ENCODE measurements at regions not wholly inside any gene's neighbourhood (a gene's known extent, or its start where the extent isn't known, plus 50 kb on each side); places are given as distances from the start of the nearest gene placed in this dataset.

DNA sequence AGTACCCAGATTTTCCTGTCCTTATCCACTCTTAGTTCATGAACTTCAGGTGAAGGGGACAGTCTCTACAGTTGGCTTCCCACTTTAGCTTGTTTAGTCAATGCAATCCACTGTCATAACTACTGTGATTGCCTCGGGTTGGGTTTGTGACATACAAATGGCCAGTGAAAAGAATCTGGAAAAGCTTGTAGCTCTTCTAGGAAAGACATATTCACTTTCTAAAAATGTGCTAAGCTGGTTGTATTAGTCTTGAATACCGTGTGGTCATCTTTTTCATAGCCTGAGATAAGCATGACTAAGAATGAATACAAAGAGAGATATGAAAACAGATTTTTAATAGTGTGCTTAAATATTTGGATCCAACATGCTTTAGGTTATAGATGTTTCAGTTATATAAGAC is 1443.5 kb upstream of the IGFBP7 start:
- no peaks in the 10 kb centered on the region for H3K36me3 ChIP-seq (ENCODE audit: control insufficient read depth, insufficient read depth, low read length)
- H3K27me3 ChIP-seq (ENCODE audit: control insufficient read depth, insufficient read depth, low read length), result no peaks in the 10 kb centered on the region
- H3K9me3 ChIP-seq (ENCODE audit: control insufficient read depth in 2 of 2, low read length in 2 of 2), result peaks cover 0 to 3% of the 10 kb centered on the region in 2 experiments
- no peaks in the 10 kb centered on the region for H3K27me3 Mint-ChIP-seq
- ATAC-seq (ENCODE audit: low read depth in 2 of 2), result no peak
- no peaks in the 10 kb centered on the region for H3K4me1 ChIP-seq (ENCODE audit: control insufficient read depth, insufficient read depth, low read length, poor library complexity, severe bottlenecking)
- H3K36me3 Mint-ChIP-seq, result no peaks in the 10 kb centered on the region
- H3K4me3 Mint-ChIP-seq, result no peak overlapping the region
- H3K27ac ChIP-seq (ENCODE audit: insufficient read depth, low read length, poor library complexity, severe bottlenecking), result no peak overlapping the region
- H3K4me3 ChIP-seq (ENCODE audit: low read depth, low read length), result no peak overlapping the region
- no peak overlapping the region for H3K27ac Mint-ChIP-seq
- DNase-seq, result no peak
- H3K9me3 Mint-ChIP-seq, result peaks cover 1 to 26% (median 4%) of the 10 kb centered on the region in 7 donors
- no peaks in the 10 kb centered on the region for H3K4me1 Mint-ChIP-seq

DNA sequence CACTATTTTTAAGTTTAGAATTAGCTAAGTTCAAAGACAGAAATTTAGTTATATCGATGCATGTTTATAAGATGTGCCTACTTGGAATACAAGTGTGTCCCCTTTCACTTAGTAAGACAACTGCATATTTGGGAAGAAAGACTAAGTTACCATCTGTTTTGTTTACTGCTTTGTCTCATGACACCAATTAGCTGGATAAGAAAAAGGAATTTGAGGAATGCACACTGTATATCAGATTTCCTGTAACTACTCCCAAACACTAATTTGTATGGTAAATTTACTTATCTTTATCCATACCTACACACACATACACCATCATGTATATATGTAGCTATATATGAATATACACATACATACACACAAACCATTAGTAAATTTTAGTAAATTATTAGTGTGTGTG is 1442.8 kb upstream of the IGFBP7 start:
- no peaks in the 10 kb centered on the region for H3K27me3 Mint-ChIP-seq
- no peak overlapping the region for H3K27ac ChIP-seq (ENCODE audit: insufficient read depth, low read length, poor library complexity, severe bottlenecking)
- H3K27ac Mint-ChIP-seq, result no peak overlapping the region
- no peaks in the 10 kb centered on the region for H3K36me3 Mint-ChIP-seq
- DNase-seq, result no peak
- H3K4me1 ChIP-seq (ENCODE audit: control insufficient read depth, insufficient read depth, low read length, poor library complexity, severe bottlenecking), result no peaks in the 10 kb centered on the region
- H3K4me1 Mint-ChIP-seq, result no peaks in the 10 kb centered on the region
- no peak for ATAC-seq (ENCODE audit: low read depth in 2 of 2)
- H3K4me3 Mint-ChIP-seq, result no peak overlapping the region
- H3K27me3 ChIP-seq (ENCODE audit: control insufficient read depth, insufficient read depth, low read length), result no peaks in the 10 kb centered on the region
- no peaks in the 10 kb centered on the region for H3K36me3 ChIP-seq (ENCODE audit: control insufficient read depth, insufficient read depth, low read length)
- H3K4me3 ChIP-seq (ENCODE audit: low read depth, low read length), result no peak overlapping the region
- peaks cover 0 to 3% of the 10 kb centered on the region in 2 experiments for H3K9me3 ChIP-seq (ENCODE audit: control insufficient read depth in 2 of 2, low read length in 2 of 2)
- peaks cover 1 to 27% (median 4%) of the 10 kb centered on the region in 7 donors for H3K9me3 Mint-ChIP-seq

DNA sequence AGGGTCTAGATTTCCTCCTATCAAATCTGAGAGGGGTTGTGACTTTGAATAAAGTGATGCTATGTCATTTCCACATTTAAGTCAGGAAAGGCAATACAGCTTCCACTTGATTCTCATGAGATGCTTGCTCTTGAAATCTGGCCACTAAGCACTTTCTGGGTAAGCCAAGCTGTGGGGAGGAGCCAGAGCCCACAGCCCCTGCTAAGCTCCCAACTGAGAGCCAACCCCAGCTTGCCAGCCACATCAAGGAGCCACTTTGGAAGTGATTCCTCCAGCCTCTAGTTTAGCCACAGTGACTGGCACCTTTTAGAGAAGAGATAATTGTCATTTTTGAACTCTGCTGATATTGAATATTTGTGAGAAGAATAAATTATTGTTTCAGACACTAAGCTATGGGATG is 1441.5 kb upstream of the IGFBP7 start:
- Histone ChIP-seq H3K36me3 (ENCODE audit: control insufficient read depth, insufficient read depth, low read length) (no peaks in the 10 kb centered on the region), H3K4me3 (ENCODE audit: low read depth, low read length) (no peak overlapping the region), H3K27me3 (ENCODE audit: control insufficient read depth, insufficient read depth, low read length) (no peaks in the 10 kb centered on the region), H3K4me1 (ENCODE audit: control insufficient read depth, insufficient read depth, low read length, poor library complexity, severe bottlenecking) (no peaks in the 10 kb centered on the region), H3K9me3 (ENCODE audit: control insufficient read depth in 2 of 2, low read length in 2 of 2) (peaks cover 3% of the 10 kb centered on the region in 2 experiments), H3K27ac (ENCODE audit: insufficient read depth, low read length, poor library complexity, severe bottlenecking) (no peak overlapping the region)
- H3K4me1 Mint-ChIP-seq, result no peaks in the 10 kb centered on the region
- H3K9me3 Mint-ChIP-seq, result peaks cover 1 to 25% (median 4%) of the 10 kb centered on the region in 7 donors
- ATAC-seq (ENCODE audit: low read depth in 2 of 2) (no peak), DNase-seq (no peak)
- H3K36me3 Mint-ChIP-seq, result no peaks in the 10 kb centered on the region
- no peaks in the 10 kb centered on the region for H3K27me3 Mint-ChIP-seq
- H3K27ac Mint-ChIP-seq, result no peak overlapping the region
- no peak overlapping the region for H3K4me3 Mint-ChIP-seq

DNA sequence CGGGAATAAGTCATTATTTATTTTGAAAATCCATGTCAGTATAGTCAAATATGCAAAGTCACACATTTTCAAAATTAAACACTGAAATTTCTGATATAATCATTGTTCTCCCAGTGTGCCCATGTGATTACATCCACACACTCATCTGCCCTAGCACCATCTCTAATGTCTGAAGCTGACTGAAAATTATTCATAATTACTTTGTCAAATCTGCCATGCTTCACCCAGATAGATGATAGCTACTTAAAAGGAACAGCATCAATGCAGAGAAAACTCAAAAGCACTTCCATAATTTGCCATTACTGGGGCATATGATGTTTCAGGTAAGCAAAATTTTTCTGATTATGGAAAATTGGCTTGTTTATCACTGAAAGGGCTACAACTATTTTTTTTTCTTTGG is 1433.3 kb upstream of the IGFBP7 start:
- Mint-ChIP-seq H3K4me3 (no peak overlapping the region), H3K27me3 (no peaks in the 10 kb centered on the region), H3K36me3 (no peaks in the 10 kb centered on the region), H3K27ac (no peak overlapping the region), H3K4me1 (no peaks in the 10 kb centered on the region), H3K9me3 (peaks cover 0 to 6% (median 3%) of the 10 kb centered on the region in 7 donors)
- ATAC-seq (ENCODE audit: low read depth in 2 of 2) (no peak), DNase-seq (no peak)
- H3K4me1 ChIP-seq (ENCODE audit: control insufficient read depth, insufficient read depth, low read length, poor library complexity, severe bottlenecking), result no peaks in the 10 kb centered on the region
- H3K9me3 ChIP-seq (ENCODE audit: control insufficient read depth in 2 of 2, low read length in 2 of 2), result peaks cover 0 to 14% of the 10 kb centered on the region in 2 experiments
- no peaks in the 10 kb centered on the region for H3K36me3 ChIP-seq (ENCODE audit: control insufficient read depth, insufficient read depth, low read length)
- no peak overlapping the region for H3K4me3 ChIP-seq (ENCODE audit: low read depth, low read length)
- no peaks in the 10 kb centered on the region for H3K27me3 ChIP-seq (ENCODE audit: control insufficient read depth, insufficient read depth, low read length)
- H3K27ac ChIP-seq (ENCODE audit: insufficient read depth, low read length, poor library complexity, severe bottlenecking), result no peak overlapping the region

DNA sequence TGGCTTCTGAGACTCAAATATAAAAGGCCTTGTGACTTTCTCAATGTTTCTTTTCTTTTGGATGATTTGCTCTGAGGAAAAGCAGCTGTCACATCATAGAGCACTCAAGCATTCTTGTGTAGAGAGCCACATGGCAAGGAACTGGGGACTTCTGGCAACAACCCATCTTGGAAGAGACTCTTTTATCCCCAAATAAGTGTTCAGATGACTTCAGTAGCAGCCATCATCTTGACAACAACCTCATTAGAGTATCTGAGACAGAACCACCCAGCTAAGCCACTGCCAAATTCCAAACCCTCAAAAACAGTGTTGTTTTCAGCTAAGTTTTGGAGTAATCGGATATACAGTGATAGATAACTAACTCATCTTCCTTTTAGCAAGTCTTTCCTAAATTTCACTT is 1431.7 kb upstream of the IGFBP7 start:
- Histone ChIP-seq H3K9me3 (ENCODE audit: control insufficient read depth in 2 of 2, low read length in 2 of 2) (peaks cover 0 to 10% of the 10 kb centered on the region in 2 experiments), H3K27me3 (ENCODE audit: control insufficient read depth, insufficient read depth, low read length) (no peaks in the 10 kb centered on the region), H3K36me3 (ENCODE audit: control insufficient read depth, insufficient read depth, low read length) (no peaks in the 10 kb centered on the region), H3K27ac (ENCODE audit: insufficient read depth, low read length, poor library complexity, severe bottlenecking) (no peak overlapping the region), H3K4me3 (ENCODE audit: low read depth, low read length) (no peak overlapping the region), H3K4me1 (ENCODE audit: control insufficient read depth, insufficient read depth, low read length, poor library complexity, severe bottlenecking) (no peaks in the 10 kb centered on the region)
- Mint-ChIP-seq H3K27ac (no peak overlapping the region), H3K9me3 (peaks cover 0 to 6% (median 4%) of the 10 kb centered on the region in 7 donors), H3K27me3 (no peaks in the 10 kb centered on the region), H3K36me3 (no peaks in the 10 kb centered on the region), H3K4me1 (no peaks in the 10 kb centered on the region), H3K4me3 (no peak overlapping the region)
- DNase-seq (no peak), ATAC-seq (ENCODE audit: low read depth in 2 of 2) (no peak)

DNA sequence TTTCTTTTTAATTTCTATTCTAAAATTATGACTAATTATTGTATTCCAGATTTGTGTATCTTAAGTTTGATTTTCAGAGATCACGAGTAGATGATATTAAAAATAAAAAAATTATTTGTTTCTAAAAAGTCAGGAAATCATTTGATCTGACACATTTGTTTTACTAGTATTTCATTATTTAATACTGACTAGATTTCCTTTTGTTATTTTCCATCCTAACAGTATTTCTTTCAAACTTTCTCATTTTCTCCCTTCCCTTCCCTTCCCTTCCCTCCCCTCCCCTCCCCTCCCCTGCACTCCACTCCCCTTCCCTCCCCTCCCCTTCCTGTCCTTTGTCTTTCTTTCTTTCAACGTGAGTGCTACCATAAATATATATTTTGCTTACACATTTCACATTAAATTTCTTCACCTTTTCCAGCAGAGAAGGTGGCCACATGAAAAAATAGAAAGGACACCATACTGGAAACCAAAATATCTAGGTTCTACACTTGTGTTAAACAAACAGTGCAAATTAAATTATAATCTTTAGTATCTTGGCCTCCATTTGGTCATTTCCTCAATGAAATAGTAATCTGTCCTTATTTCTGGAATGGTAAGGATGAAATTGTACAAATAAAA is 1412.7 kb upstream of the IGFBP7 start:
- ATAC-seq (ENCODE audit: low read depth in 2 of 2) (no peak), DNase-seq (no peak)
- H3K9me3 Mint-ChIP-seq, result peaks cover 2 to 14% (median 6%) of the 10 kb centered on the region in 7 donors
- H3K4me1 Mint-ChIP-seq, result no peaks in the 10 kb centered on the region
- no peaks in the 10 kb centered on the region for H3K36me3 ChIP-seq (ENCODE audit: control insufficient read depth, insufficient read depth, low read length)
- H3K4me1 ChIP-seq (ENCODE audit: control insufficient read depth, insufficient read depth, low read length, poor library complexity, severe bottlenecking), result no peaks in the 10 kb centered on the region
- H3K27me3 Mint-ChIP-seq, result no peaks in the 10 kb centered on the region
- no peak overlapping the region for H3K27ac ChIP-seq (ENCODE audit: insufficient read depth, low read length, poor library complexity, severe bottlenecking)
- H3K4me3 ChIP-seq (ENCODE audit: low read depth, low read length), result no peak overlapping the region
- H3K27ac Mint-ChIP-seq, result no peak overlapping the region
- no peak overlapping the region for H3K4me3 Mint-ChIP-seq
- peaks cover 0 to 3% of the 10 kb centered on the region in 2 experiments for H3K9me3 ChIP-seq (ENCODE audit: control insufficient read depth in 2 of 2, low read length in 2 of 2)
- H3K36me3 Mint-ChIP-seq, result no peaks in the 10 kb centered on the region
- H3K27me3 ChIP-seq (ENCODE audit: control insufficient read depth, insufficient read depth, low read length), result no peaks in the 10 kb centered on the region

DNA sequence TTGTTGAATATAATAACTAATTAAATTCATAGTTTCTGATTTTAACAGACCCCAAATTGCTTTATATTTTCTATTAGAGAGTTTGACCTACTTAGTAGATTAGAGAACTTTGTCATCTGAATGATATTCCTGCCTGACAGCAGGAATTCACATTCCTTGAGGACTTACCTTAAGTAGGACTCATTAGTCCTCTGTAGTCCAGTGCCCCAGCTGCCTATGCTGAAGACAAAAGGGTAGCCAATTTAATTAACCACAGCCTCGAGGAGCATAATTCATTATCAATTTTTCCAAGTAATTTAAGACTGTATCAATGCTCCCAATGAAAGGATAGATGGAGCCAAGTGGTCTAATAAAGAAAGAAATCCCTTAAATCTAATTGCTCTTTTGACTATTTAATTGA is 1405.0 kb upstream of the IGFBP7 start:
- peaks cover 3 to 10% (median 7%) of the 10 kb centered on the region in 7 donors for H3K9me3 Mint-ChIP-seq
- DNase-seq (no peak), ATAC-seq (ENCODE audit: low read depth in 2 of 2) (no peak)
- H3K9me3 ChIP-seq (ENCODE audit: control insufficient read depth in 2 of 2, low read length in 2 of 2), result no peaks in the 10 kb centered on the region
- no peak overlapping the region for H3K27ac Mint-ChIP-seq
- no peaks in the 10 kb centered on the region for H3K27me3 Mint-ChIP-seq
- H3K36me3 ChIP-seq (ENCODE audit: control insufficient read depth, insufficient read depth, low read length), result no peaks in the 10 kb centered on the region
- H3K27ac ChIP-seq (ENCODE audit: insufficient read depth, low read length, poor library complexity, severe bottlenecking), result no peak overlapping the region
- H3K27me3 ChIP-seq (ENCODE audit: control insufficient read depth, insufficient read depth, low read length), result no peaks in the 10 kb centered on the region
- H3K4me1 ChIP-seq (ENCODE audit: control insufficient read depth, insufficient read depth, low read length, poor library complexity, severe bottlenecking), result no peaks in the 10 kb centered on the region
- H3K4me3 Mint-ChIP-seq, result no peak overlapping the region
- H3K4me1 Mint-ChIP-seq, result no peaks in the 10 kb centered on the region
- no peak overlapping the region for H3K4me3 ChIP-seq (ENCODE audit: low read depth, low read length)
- no peaks in the 10 kb centered on the region for H3K36me3 Mint-ChIP-seq

DNA sequence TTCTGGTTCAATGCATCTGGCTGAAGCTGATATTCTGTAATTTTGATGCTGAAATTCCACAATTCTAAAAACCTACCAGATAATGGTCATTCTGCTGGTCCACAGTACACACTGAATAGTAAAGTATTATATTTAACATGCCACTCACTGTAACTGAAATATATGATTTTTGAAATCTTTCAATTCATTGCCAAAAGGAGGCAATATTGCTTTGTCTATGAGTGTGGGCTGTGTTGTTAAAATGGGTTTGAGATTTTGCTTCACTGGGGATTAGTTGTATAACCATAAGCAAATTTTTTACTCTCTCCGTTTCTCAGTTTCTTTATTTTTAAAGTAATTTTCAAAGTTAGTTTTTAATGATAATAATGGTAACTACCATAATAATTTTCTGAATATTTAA is 1404.1 kb upstream of the IGFBP7 start:
- no peaks in the 10 kb centered on the region for H3K9me3 ChIP-seq (ENCODE audit: control insufficient read depth in 2 of 2, low read length in 2 of 2)
- Mint-ChIP-seq H3K36me3 (no peaks in the 10 kb centered on the region), H3K9me3 (peaks cover 2 to 12% (median 7%) of the 10 kb centered on the region in 7 donors), H3K27me3 (no peaks in the 10 kb centered on the region), H3K4me1 (no peaks in the 10 kb centered on the region), H3K27ac (no peak overlapping the region), H3K4me3 (no peak overlapping the region)
- H3K4me3 ChIP-seq (ENCODE audit: low read depth, low read length), result no peak overlapping the region
- ATAC-seq (ENCODE audit: low read depth in 2 of 2) (no peak), DNase-seq (no peak)
- no peaks in the 10 kb centered on the region for H3K4me1 ChIP-seq (ENCODE audit: control insufficient read depth, insufficient read depth, low read length, poor library complexity, severe bottlenecking)
- H3K27me3 ChIP-seq (ENCODE audit: control insufficient read depth, insufficient read depth, low read length), result no peaks in the 10 kb centered on the region
- no peaks in the 10 kb centered on the region for H3K36me3 ChIP-seq (ENCODE audit: control insufficient read depth, insufficient read depth, low read length)
- no peak overlapping the region for H3K27ac ChIP-seq (ENCODE audit: insufficient read depth, low read length, poor library complexity, severe bottlenecking)

All from CD4-positive, CD25-positive, alpha-beta regulatory T cell (primary cell).